Keratinocyte (primary cell): ENCODE measurements at regions not wholly inside any gene's neighbourhood (a gene's known extent, or its start where the extent isn't known, plus 50 kb on each side); places are given as distances from the start of the nearest gene placed in this dataset.
A peak's percentile ranks its signal among the peaks of the same experiment; 100 is the strongest.

Experiments used
- DNase-seq: peaks from one replicate; pipeline ENCODE4 v3.0.0-alpha.2; 2011; ENCODE audit warnings: low read depth, missing footprints, low spot score
- FAIRE-seq: peaks from 2 replicates; lab custom pipeline; 2011; peaks lifted over from hg19 to GRCh38; lab: Jason Lieb, UNC
- H2AFZ ChIP-seq: 2 replicates; pipeline ENCODE4 v1.6.0; 2012; ENCODE audit warnings: low read length, control low read depth, inconsistent platforms; ENCODE audit not compliant: control insufficient read depth
- H3K27ac ChIP-seq: 2 replicates; pipeline ENCODE4 v1.5.1; 2011; ENCODE audit warnings: low read length; ENCODE audit not compliant: control insufficient read depth, insufficient read depth
- H3K27me3 ChIP-seq: 3 replicates; pipeline ENCODE4 v1.6.0; 2011; ENCODE audit warnings: low read length; ENCODE audit not compliant: control insufficient read depth, insufficient read depth; ENCODE audit errors: extremely low read depth
- H3K36me3 ChIP-seq, 2 experiments: 2 replicates in 1 of 2; 3 replicates in 1 of 2; pipeline ENCODE4 v1.5.1; 2011; ENCODE audit warnings: low read length in 2 of 2, mild to moderate bottlenecking in 1 of 2; ENCODE audit not compliant: control insufficient read depth in 2 of 2, insufficient read depth in 2 of 2; ENCODE audit errors: extremely low read depth in 1 of 2
- H3K4me1 ChIP-seq: 3 replicates; pipeline ENCODE4 v1.5.1; 2011; ENCODE audit warnings: low read length; ENCODE audit not compliant: control insufficient read depth, insufficient read depth; ENCODE audit errors: extremely low read depth
- H3K4me2 ChIP-seq: 3 replicates; pipeline ENCODE4 v1.6.0; 2011; ENCODE audit warnings: low read depth, low read length; ENCODE audit not compliant: control insufficient read depth, insufficient read depth; ENCODE audit errors: extremely low read depth
- H3K4me3 ChIP-seq, 3 experiments: fragments of 200-600 bp in 1 of 3; sonication (generic) in 1 of 3; 2 replicates in 2 of 3; 3 replicates in 1 of 3; pipeline ENCODE4 v1.5.1; 2011 to 2016; ENCODE audit warnings: low read length in 3 of 3, mild to moderate bottlenecking in 3 of 3, control low read depth in 2 of 3, inconsistent platforms in 1 of 3, low read depth in 1 of 3, mixed read lengths in 1 of 3, mixed run types in 1 of 3, moderate library complexity in 1 of 3; ENCODE audit not compliant: control insufficient read depth in 2 of 3, insufficient read depth in 2 of 3; ENCODE audit errors: extremely low read depth in 1 of 3
- H3K79me2 ChIP-seq: 2 replicates; pipeline ENCODE4 v1.6.0; 2012; ENCODE audit warnings: low read length; ENCODE audit not compliant: control insufficient read depth, insufficient read depth
- H3K9ac ChIP-seq: 3 replicates; pipeline ENCODE4 v1.6.0; 2011; ENCODE audit warnings: low read length; ENCODE audit not compliant: control insufficient read depth, insufficient read depth; ENCODE audit errors: extremely low read depth
- H3K9me1 ChIP-seq: 3 replicates; pipeline ENCODE4 v1.6.0; 2011; ENCODE audit warnings: low read length; ENCODE audit not compliant: control insufficient read depth, insufficient read depth; ENCODE audit errors: extremely low read depth
- H3K9me3 ChIP-seq: 2 replicates; pipeline ENCODE4 v1.5.1; 2012; ENCODE audit warnings: low read depth, low read length; ENCODE audit not compliant: control insufficient read depth
- H4K20me1 ChIP-seq: 3 replicates; pipeline ENCODE4 v1.6.0; 2011; ENCODE audit warnings: low read length; ENCODE audit not compliant: control insufficient read depth, insufficient read depth; ENCODE audit errors: extremely low read depth
- CTCF ChIP-seq, 3 experiments: IDR thresholded peaks in 1 of 3; conservative IDR thresholded peaks in 1 of 3; optimal IDR thresholded peaks in 1 of 3; 2 replicates in 2 of 3; 3 replicates in 1 of 3; pipeline versions ENCODE3 to v1.5.1; 2011; ENCODE audit warnings: low read length in 3 of 3, mild to moderate bottlenecking in 3 of 3, moderate library complexity in 2 of 3, control low read depth in 1 of 3, inconsistent platforms in 1 of 3; ENCODE audit not compliant: insufficient read depth in 2 of 3; ENCODE audit errors: extremely low read depth in 1 of 3
- EZH2 ChIP-seq: IDR thresholded peaks from one replicate; pipeline ENCODE4 v1.6.1; 2012; ENCODE audit warnings: inconsistent platforms, mild to moderate bottlenecking, low read length, moderate library complexity
- dilution Hi-C: fragments of 300-500 bp; cut with MboI; formaldehyde crosslinking; loops from one replicate; pipeline ENCODE4 v1.7.0; 2020; ENCODE audit warnings: low sequenced_read_pairs; ENCODE audit not compliant: extremely low pct_ligation_motif_present

GRCh38 chr6:4637691-4638433 lies 138.3 kb upstream of the CDYL start:
- H3K4me2 ChIP-seq, result no peak overlapping the region
- TF ChIP-seq EZH2, result no peak
- no peak for TF ChIP-seq CTCF (optimal IDR thresholded peaks at IDR 0.05 in 1 of 3, IDR thresholded peaks at IDR 0.05 in 1 of 3, conservative IDR thresholded peaks at IDR 0.05 in 1 of 3; ENCODE audit: extremely low read depth in 1 of 3, insufficient read depth in 2 of 3, low read length in 3 of 3)
- dilution Hi-C loops, result no loop called here
- no peak overlapping the region for H2AFZ ChIP-seq
- FAIRE-seq (peak; percentile 90), DNase-seq (peak; percentile 53)
- no peaks in the 10 kb centered on the region for H3K36me3 ChIP-seq
- no peaks in the 10 kb centered on the region for H3K27me3 ChIP-seq
- H3K4me1 ChIP-seq, result peaks cover 34% of the 10 kb centered on the region
- no peaks in the 10 kb centered on the region for H3K79me2 ChIP-seq
- H4K20me1 ChIP-seq, result no peaks in the 10 kb centered on the region
- H3K4me3 ChIP-seq, result no peak overlapping the region
- H3K27ac ChIP-seq, result peak overlapping the region; percentile 56
- no peaks in the 10 kb centered on the region for H3K9me3 ChIP-seq
- H3K9ac ChIP-seq, result no peak overlapping the region
- no peaks in the 10 kb centered on the region for H3K9me1 ChIP-seq

GRCh38 chr6:4636881-4637224 lies 139.4 kb upstream of the CDYL start:
- no peak overlapping the region for H3K4me3 ChIP-seq
- H3K79me2 ChIP-seq, result no peaks in the 10 kb centered on the region
- no peaks in the 10 kb centered on the region for H3K9me3 ChIP-seq
- no peaks in the 10 kb centered on the region for H3K9me1 ChIP-seq
- peaks cover 34% of the 10 kb centered on the region for H3K4me1 ChIP-seq
- dilution Hi-C loops, result no loop called here
- H3K36me3 ChIP-seq, result no peaks in the 10 kb centered on the region
- FAIRE-seq (peak; percentile 34), DNase-seq (no peak)
- H4K20me1 ChIP-seq, result no peaks in the 10 kb centered on the region
- H2AFZ ChIP-seq, result peak overlapping the region; percentile 22
- H3K27me3 ChIP-seq, result no peaks in the 10 kb centered on the region
- TF ChIP-seq EZH2 (no peak), CTCF (optimal IDR thresholded peaks at IDR 0.05 in 1 of 3, IDR thresholded peaks at IDR 0.05 in 1 of 3, conservative IDR thresholded peaks at IDR 0.05 in 1 of 3; ENCODE audit: extremely low read depth in 1 of 3, insufficient read depth in 2 of 3, low read length in 3 of 3) (no peak)
- H3K27ac ChIP-seq, result peak overlapping the region; percentile 56
- H3K4me2 ChIP-seq, result peak overlapping the region; percentile 39
- H3K9ac ChIP-seq, result no peak overlapping the region
